A549 (cell line): ENCODE measurements at regions not wholly inside any gene's neighbourhood (a gene's known extent, or its start where the extent isn't known, plus 50 kb on each side); places are given as distances from the start of the nearest gene placed in this dataset.

Source experiments
- ATAC-seq, 2 experiments: fragments of 200-7000 bp in 1 of 2; fragments of >200 bp in 1 of 2; cut with Nextera tagmentation in 1 of 2; cut with Tn5 transposase in 1 of 2; 3 replicates each; pipeline versions ENCODE4 v1.8.0 to v1.9.1; 2018 to 2020; ENCODE audit warnings: mild to moderate bottlenecking in 1 of 2, moderate library complexity in 1 of 2
- CTCF ChIA-PET: fragments of 300-600 bp; sonication (Branson Sonifier 250); formaldehyde crosslinking; extraction: SDS; loops from one replicate; lab custom pipeline; 2021; ENCODE audit warnings: antibody characterized with exemption, inconsistent platforms; lab: Yijun Ruan, JAX
- POLR2A ChIA-PET: fragments of 350-600 bp; formaldehyde crosslinking; extraction: SDS; loops from one replicate; lab custom pipeline; 2021; ENCODE audit warnings: antibody characterized with exemption, inconsistent platforms; lab: Yijun Ruan, JAX
- DNase-seq, 2 experiments: peaks; one replicate each; pipeline versions ENCODE4 v3.0.0 to v3.0.0-alpha.2; 2011 to 2016; ENCODE audit warnings: low read depth in 1 of 2, low spot score in 1 of 2
- FAIRE-seq: peaks from 2 replicates; lab custom pipeline; 2011; peaks lifted over from hg19 to GRCh38; lab: Jason Lieb, UNC
- H3K27ac ChIP-seq, 2 experiments: fragments of >200 bp; sonication (Bioruptor Twin); formaldehyde crosslinking; 3 replicates each; pipeline ENCODE4 v1.5.1; 2016 to 2017
- H3K4me1 ChIP-seq: fragments of >200 bp; sonication (Bioruptor Twin); formaldehyde crosslinking; 3 replicates; pipeline ENCODE4 v1.6.1; 2016
- H3K4me2 ChIP-seq: fragments of >200 bp; sonication (Bioruptor Twin); formaldehyde crosslinking; 3 replicates; pipeline ENCODE4 v1.6.1; 2016
- H3K4me3 ChIP-seq: fragments of >200 bp; sonication (Bioruptor Twin); formaldehyde crosslinking; 3 replicates; pipeline ENCODE4 v1.5.1; 2016
- H3K9me3 ChIP-seq: fragments of >200 bp; sonication (Bioruptor Twin); formaldehyde crosslinking; 3 replicates; pipeline ENCODE4 v1.6.1; 2016
- CBX2 ChIP-seq: fragments of 200-600 bp; sonication (generic); IDR thresholded peaks from 2 replicates; pipeline ENCODE4 v1.6.1; 2016; ENCODE audit warnings: low read depth, mild to moderate bottlenecking, borderline replicate concordance
- CHD2 ChIP-seq: fragments of 150-350 bp; IDR thresholded peaks from 2 replicates; pipeline ENCODE4 v1.6.1; 2014; ENCODE audit warnings: low read length; ENCODE audit not compliant: partially characterized antibody
- EP300 ChIP-seq, 2 experiments: fragments of >200 bp; sonication (Bioruptor Twin); formaldehyde crosslinking; IDR thresholded peaks; 2 replicates in 1 of 2; 3 replicates in 1 of 2; pipeline ENCODE4 v1.6.1; 2016 to 2017
- FOSB ChIP-seq: fragments of 250-450 bp; sonication (Bioruptor Pico); IDR thresholded peaks from 2 replicates; pipeline ENCODE4 v1.5.0; 2020; ENCODE audit warnings: mild to moderate bottlenecking, moderate library complexity
- FOXS1 ChIP-seq: fragments of 250-450 bp; sonication (Bioruptor Pico); IDR thresholded peaks from 2 replicates; pipeline ENCODE4 v1.5.0; 2020; ENCODE audit warnings: mild to moderate bottlenecking, moderate library complexity
- GATA3 ChIP-seq: IDR thresholded peaks from 2 replicates; pipeline ENCODE4 v1.6.1; 2012; ENCODE audit warnings: borderline replicate concordance
- HDAC2 ChIP-seq: fragments of 200-600 bp; sonication (generic); IDR thresholded peaks from 2 replicates; pipeline ENCODE4 v1.6.1; 2016
- JUN ChIP-seq, 2 experiments: fragments of >200 bp; sonication (Bioruptor Twin); formaldehyde crosslinking; IDR thresholded peaks; 2 replicates in 1 of 2; 3 replicates in 1 of 2; pipeline ENCODE4 v1.6.1; 2016 to 2017
- JUNB ChIP-seq: fragments of >200 bp; sonication (Bioruptor Twin); formaldehyde crosslinking; IDR thresholded peaks from 2 replicates; pipeline ENCODE4 v1.6.1; 2016
- NR3C1 ChIP-seq: fragments of >200 bp; sonication (Bioruptor Twin); formaldehyde crosslinking; IDR thresholded peaks from 3 replicates; pipeline ENCODE4 v1.6.1; 2017
- PBX3 ChIP-seq: IDR thresholded peaks from 2 replicates; pipeline ENCODE4 v1.6.1; 2012
- PHF8 ChIP-seq: fragments of 200-600 bp; sonication (generic); IDR thresholded peaks from 2 replicates; pipeline ENCODE4 v1.6.1; 2016; ENCODE audit warnings: low read depth, mild to moderate bottlenecking, antibody characterized with exemption, moderate library complexity, borderline replicate concordance
- POLR2A ChIP-seq: IDR thresholded peaks from 2 replicates; pipeline ENCODE4 v1.6.1; 2012; ENCODE audit warnings: mild to moderate bottlenecking, low read length
- POLR2AphosphoS2 ChIP-seq: conservative IDR thresholded peaks from 2 replicates; pipeline ENCODE4 v1.6.1; 2012; ENCODE audit warnings: low read length, improper control_type of control experiment, inconsistent platforms
- RARB ChIP-seq: fragments of 250-450 bp; sonication (Bioruptor Pico); IDR thresholded peaks from 2 replicates; pipeline ENCODE4 v1.8.0; 2021; ENCODE audit warnings: mild to moderate bottlenecking, moderate library complexity
- REST ChIP-seq: fragments of 200-600 bp; sonication (generic); IDR thresholded peaks from 2 replicates; pipeline ENCODE4 v1.6.1; 2016; ENCODE audit warnings: antibody characterized with exemption, mild to moderate bottlenecking, moderate library complexity
- RFX5 ChIP-seq: fragments of 450-650 bp; IDR thresholded peaks from 2 replicates; pipeline ENCODE4 v1.7.1; 2014; ENCODE audit warnings: antibody characterized with exemption, mild to moderate bottlenecking, moderate library complexity
- SMC3 ChIP-seq: fragments of >200 bp; sonication (Bioruptor Twin); formaldehyde crosslinking; IDR thresholded peaks from 3 replicates; pipeline ENCODE4 v1.6.1; 2018; ENCODE audit warnings: inconsistent platforms
- SREBF2 ChIP-seq: fragments of 450-650 bp; IDR thresholded peaks from 2 replicates; pipeline ENCODE4 v1.6.1; 2014; ENCODE audit warnings: mild to moderate bottlenecking, moderate library complexity
- TP53 ChIP-seq: fragments of 250-450 bp; sonication (Bioruptor Pico); IDR thresholded peaks from 2 replicates; pipeline ENCODE4 v1.5.0; 2021; ENCODE audit warnings: mild to moderate bottlenecking, moderate library complexity
- USF2 ChIP-seq: fragments of 450-650 bp; IDR thresholded peaks from 2 replicates; pipeline ENCODE4 v1.6.1; 2014; ENCODE audit warnings: antibody characterized with exemption
- ZC3H11A ChIP-seq: fragments of 450-650 bp; IDR thresholded peaks from 2 replicates; pipeline ENCODE4 v1.6.1; 2014; ENCODE audit warnings: antibody characterized with exemption, mild to moderate bottlenecking
- ZNF302 ChIP-seq: fragments of 250-450 bp; sonication (Bioruptor Pico); IDR thresholded peaks from 2 replicates; pipeline ENCODE4 v1.9.0; 2021; ENCODE audit warnings: inconsistent platforms, mild to moderate bottlenecking, moderate library complexity
- WGBS: methylation state at CpG from one replicate; pipeline ENCODE4 v1.1.6; 2017; ENCODE audit errors: missing lambda C conversion rate; 5-methylcytosine and 5-hydroxymethylcytosine counted together
- TF ChIP-seq, protein P1 (sequence below): fragments of 150-350 bp; IDR thresholded peaks from 2 replicates; pipeline ENCODE4 v1.6.1; 2014; ENCODE audit warnings: low read depth, mild to moderate bottlenecking, low read length
- TF ChIP-seq, protein P2 (sequence below): IDR thresholded peaks from 2 replicates; pipeline ENCODE4 v1.6.1; 2012; ENCODE audit warnings: low read depth, borderline replicate concordance
- TF ChIP-seq, protein P3 (sequence below): fragments of 250-450 bp; sonication (Bioruptor Pico); IDR thresholded peaks from 2 replicates; pipeline ENCODE4 v1.5.0; 2021; ENCODE audit warnings: mild to moderate bottlenecking, moderate library complexity, borderline replicate concordance

GRCh38 chr3:26245236-26245635, 377.3 kb upstream of the LRRC3B start:
- FAIRE-seq (no peak), DNase-seq (no peak), ATAC-seq (no peak)
- H3K4me3 ChIP-seq: no peak overlapping the region
- no peak for TF ChIP-seq ZNF302 (CRISPR knock-in tag)
- no peak for TF ChIP-seq JUN (IDR thresholded peaks at IDR 0.05)
- TF ChIP-seq, protein P1, sequence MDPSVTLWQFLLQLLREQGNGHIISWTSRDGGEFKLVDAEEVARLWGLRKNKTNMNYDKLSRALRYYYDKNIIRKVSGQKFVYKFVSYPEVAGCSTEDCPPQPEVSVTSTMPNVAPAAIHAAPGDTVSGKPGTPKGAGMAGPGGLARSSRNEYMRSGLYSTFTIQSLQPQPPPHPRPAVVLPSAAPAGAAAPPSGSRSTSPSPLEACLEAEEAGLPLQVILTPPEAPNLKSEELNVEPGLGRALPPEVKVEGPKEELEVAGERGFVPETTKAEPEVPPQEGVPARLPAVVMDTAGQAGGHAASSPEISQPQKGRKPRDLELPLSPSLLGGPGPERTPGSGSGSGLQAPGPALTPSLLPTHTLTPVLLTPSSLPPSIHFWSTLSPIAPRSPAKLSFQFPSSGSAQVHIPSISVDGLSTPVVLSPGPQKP: no peak
- TF ChIP-seq PHF8: no peak
- H3K9me3 ChIP-seq: no peaks in the 10 kb centered on the region
- H3K27ac ChIP-seq: no peak overlapping the region
- no peaks in the 10 kb centered on the region for H3K4me1 ChIP-seq
- CTCF ChIA-PET: no interaction called here
- H3K4me2 ChIP-seq: no peak overlapping the region
- POLR2A ChIA-PET: no interaction called here

DNA sequence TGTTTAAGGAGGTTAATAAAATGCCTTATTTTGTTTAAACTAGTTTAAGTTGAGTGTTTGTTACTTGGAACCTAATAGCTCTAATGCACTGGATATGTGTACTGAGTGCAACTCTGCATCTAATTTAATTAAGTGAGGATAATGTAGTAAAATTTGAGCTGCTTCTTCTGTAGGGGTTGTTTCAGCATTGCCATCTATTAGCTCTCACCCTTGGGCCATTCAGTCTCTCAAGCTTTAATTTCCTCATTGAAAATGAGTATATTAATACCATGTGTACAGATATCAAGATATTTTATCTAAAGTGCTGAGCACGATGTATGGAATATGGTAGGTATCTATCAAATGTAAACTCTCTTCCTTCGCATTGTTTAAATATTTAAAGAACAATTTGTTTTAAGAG, 375.7 kb upstream of the LRRC3B start:
- no peak for DNase-seq
- no peaks in the 10 kb centered on the region for H3K9me3 ChIP-seq
- TF ChIP-seq SREBF2: no peak
- TF ChIP-seq POLR2A: no peak
- TF ChIP-seq SMC3: no peak
- no peak for TF ChIP-seq EP300 (IDR thresholded peaks at IDR 0.05)
- TF ChIP-seq JUNB: no peak
- TF ChIP-seq USF2: no peak
- no peak for TF ChIP-seq HDAC2
- no peak for TF ChIP-seq FOSB (CRISPR knock-in tag)
- TF ChIP-seq REST: no peak
- no peak for TF ChIP-seq GATA3
- TF ChIP-seq, protein P2, sequence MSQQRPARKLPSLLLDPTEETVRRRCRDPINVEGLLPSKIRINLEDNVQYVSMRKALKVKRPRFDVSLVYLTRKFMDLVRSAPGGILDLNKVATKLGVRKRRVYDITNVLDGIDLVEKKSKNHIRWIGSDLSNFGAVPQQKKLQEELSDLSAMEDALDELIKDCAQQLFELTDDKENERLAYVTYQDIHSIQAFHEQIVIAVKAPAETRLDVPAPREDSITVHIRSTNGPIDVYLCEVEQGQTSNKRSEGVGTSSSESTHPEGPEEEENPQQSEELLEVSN: no peak
- TF ChIP-seq FOXS1 (CRISPR knock-in tag): no peak
- no peak for TF ChIP-seq NR3C1
- TF ChIP-seq PBX3: no peak
- TF ChIP-seq CBX2: no peak
- TF ChIP-seq, all 56 proteins: peak for 0
- Histone ChIP-seq H3K4me3 (no peak overlapping the region), H3K4me1 (no peaks in the 10 kb centered on the region), H3K27ac (no peak overlapping the region), H3K4me2 (no peak overlapping the region)
- FAIRE-seq (no peak), ATAC-seq (no peak)
- CTCF ChIA-PET: no interaction called here
- WGBS: 24% methylated on average over 2 of the region's 2 CpGs
- POLR2A ChIA-PET: no interaction called here

DNA sequence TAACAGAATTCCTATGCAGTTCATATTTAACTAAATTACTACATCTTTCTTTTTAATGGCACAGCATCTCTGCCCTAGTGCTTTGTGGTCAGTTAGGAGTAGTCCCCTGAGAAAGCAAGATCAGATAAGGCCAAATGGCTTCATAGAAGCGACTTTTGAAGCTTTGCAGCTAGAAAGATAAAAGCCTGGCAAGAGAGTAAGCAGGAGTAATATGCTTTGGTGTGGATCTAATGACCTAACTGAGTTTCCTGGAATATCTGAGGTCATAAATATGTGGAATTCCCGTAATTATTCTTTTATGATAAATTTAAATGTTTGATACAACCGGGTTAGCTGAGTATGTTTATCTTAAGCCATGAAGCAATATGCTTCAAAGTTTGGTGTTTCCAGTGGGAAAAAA, 374.9 kb upstream of the LRRC3B start:
- no peak for ATAC-seq
- under 1% methylated on average over 3 of the region's 3 CpGs for WGBS
- no peaks in the 10 kb centered on the region for H3K9me3 ChIP-seq
- no peak for DNase-seq
- no peak for FAIRE-seq
- no peaks in the 10 kb centered on the region for H3K4me1 ChIP-seq
- ChIA-PET POLR2A (no interaction called here), CTCF (no interaction called here)
- H3K4me3 ChIP-seq: no peak overlapping the region
- no peak overlapping the region for H3K4me2 ChIP-seq
- H3K27ac ChIP-seq: no peak overlapping the region
- TF ChIP-seq JUN (IDR thresholded peaks at IDR 0.05): no peak
- TF ChIP-seq CHD2: no peak
- TF ChIP-seq RFX5: no peak
- no peak for TF ChIP-seq TP53 (CRISPR knock-in tag)
- TF ChIP-seq ZC3H11A: no peak
- TF ChIP-seq POLR2AphosphoS2: no peak
- no peak for TF ChIP-seq SREBF2
- TF ChIP-seq RARB: no peak
- no peak for TF ChIP-seq PBX3
- TF ChIP-seq, protein P3, sequence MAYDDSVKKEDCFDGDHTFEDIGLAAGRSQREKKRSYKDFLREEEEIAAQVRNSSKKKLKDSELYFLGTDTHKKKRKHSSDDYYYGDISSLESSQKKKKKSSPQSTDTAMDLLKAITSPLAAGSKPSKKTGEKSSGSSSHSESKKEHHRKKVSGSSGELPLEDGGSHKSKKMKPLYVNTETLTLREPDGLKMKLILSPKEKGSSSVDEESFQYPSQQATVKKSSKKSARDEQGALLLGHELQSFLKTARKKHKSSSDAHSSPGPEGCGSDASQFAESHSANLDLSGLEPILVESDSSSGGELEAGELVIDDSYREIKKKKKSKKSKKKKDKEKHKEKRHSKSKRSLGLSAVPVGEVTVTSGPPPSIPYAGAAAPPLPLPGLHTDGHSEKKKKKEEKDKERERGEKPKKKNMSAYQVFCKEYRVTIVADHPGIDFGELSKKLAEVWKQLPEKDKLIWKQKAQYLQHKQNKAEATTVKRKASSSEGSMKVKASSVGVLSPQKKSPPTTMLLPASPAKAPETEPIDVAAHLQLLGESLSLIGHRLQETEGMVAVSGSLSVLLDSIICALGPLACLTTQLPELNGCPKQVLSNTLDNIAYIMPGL (CRISPR knock-in tag): no peak
